Cerebellar cortex (tissue), 1 donor: ENCODE measurements at regions not wholly inside any gene's neighbourhood (a gene's known extent, or its start where the extent isn't known, plus 50 kb on each side); places are given as distances from the start of the nearest gene placed in this dataset.

Source experiments
- DNase-seq: peaks from one replicate; pipeline ENCODE4 v3.0.0-alpha.2; 2015; ENCODE audit warnings: low spot score

DNA sequence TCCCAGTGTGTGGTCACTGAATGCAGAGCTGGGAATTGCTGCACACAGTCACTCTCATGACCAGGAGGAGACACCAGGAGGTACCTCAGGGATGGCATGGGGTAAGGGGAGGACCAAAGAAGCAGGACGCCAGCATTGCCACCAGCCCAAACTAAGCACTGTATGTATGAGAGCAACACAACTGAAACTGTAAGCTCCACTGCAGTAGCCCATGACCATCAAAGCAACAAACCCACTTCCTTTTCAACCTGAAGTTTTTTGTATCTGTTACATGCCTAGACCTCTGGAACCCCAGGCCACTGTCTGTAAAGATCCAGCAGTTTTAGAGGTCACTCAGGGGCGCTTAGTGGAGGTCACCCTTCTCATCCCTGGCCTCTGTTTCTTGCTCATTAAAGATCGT is 164.3 kb downstream of the SETD4 start:
- DNase-seq = no peak

DNA sequence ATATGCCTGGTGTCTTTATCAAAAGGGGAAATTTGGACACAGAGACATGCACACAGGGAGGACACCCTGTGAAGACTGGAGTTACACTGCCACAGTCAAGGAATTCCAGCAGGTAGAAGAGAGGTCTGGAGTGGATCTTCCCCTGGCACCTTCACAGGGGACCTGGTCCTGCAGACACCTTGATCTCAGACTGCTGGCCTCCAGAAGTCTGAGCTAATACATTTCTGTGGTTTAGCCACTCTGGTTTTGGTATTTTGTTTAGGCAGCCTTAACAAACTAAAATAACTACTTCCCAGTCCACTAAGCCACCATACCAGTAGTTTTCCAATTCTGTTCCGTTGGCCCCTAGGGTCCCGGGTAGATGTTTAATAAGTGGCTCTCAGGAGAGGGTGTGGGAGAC is 164.7 kb downstream of the SETD4 start:
- no peak for DNase-seq

DNA sequence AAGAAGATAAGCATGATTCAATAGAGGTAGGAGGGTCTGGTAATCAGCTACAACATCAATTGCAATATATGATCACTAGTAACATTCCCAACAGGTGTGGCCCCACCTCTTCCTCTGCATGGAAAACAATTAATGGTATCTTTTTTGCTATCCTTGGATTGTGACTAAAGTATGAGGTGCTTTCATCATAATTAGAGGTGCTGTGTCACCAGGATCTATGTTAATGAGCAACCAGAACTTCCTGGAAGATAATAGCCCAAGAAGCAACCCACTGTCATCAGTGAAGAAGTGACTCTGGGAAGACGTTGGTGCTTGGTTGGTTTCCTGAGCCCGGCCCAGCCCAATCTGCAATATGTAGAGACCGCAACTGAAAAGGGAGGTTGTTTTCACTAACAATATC is 167.2 kb downstream of the SETD4 start:
- no peak for DNase-seq

DNA sequence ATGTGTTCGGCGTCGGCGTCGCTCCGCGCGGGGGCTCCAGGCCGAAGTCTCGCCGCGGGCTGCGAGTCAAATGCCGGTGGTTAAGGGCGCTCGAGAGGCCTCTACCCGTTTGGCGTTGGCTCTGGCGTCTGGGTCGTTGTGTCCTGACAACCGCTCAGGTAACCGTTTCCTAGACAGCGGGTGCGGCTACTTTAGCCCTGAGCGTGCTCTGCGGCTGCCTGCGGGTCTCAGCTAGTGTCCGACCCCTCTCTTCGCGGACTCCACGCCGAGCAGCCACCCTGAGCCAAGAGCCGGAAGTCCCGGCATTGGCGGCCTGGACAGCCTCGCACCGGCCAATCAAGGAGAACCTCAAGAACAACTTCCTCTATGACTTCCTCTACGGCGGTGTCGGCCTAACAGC is 173.4 kb downstream of the SETD4 start:
- no peak for DNase-seq

DNA sequence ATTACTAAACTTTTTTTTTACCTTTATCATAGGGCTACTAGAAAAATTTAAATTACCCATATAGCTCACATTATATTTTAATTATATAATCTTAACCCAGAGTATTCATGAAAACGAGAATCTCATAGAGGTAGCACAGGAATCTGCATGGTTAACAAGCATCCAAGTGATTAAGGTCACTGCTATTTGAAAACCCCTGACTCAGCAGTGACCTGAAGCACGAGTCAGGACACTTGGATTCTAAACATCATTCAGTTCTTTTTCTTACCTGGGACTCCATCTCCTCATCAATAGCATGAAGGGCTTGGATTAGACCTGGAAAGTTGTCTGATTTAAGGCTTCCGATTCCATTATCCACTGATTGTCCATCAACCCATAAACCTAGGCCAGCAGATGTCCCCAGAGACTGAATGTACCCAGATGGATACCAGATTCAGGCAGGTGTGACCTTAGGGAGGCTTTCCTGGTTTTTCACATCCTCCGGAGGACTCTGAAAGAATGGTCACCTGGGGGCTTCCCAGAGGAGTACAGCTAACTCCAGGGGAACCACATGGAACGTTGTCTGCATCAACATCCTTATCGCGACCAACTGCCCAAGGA is 174.3 kb downstream of the SETD4 start:
- no peak for DNase-seq

DNA sequence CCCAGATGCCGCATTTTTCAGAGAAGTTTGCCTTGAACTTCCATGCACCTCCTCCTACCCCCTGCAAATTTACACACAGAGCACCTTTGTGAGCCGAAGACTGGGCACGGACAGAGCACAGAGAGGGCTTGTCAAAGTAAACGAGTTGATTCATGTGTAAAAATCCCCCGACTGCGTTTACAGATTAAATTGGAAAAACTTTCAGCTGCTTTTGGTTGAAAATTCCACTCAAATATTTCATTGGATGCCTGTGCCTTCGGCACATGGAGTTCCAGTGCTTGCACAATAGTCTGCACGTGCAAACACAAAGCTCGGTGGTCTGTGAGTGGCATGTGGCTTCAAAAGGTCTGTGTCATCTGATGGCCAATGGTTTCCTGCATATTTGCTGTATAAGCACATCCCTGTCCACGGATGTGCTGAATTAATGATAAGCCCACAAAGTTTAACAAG is 177.5 kb downstream of the SETD4 start:
- DNase-seq = no peak

DNA sequence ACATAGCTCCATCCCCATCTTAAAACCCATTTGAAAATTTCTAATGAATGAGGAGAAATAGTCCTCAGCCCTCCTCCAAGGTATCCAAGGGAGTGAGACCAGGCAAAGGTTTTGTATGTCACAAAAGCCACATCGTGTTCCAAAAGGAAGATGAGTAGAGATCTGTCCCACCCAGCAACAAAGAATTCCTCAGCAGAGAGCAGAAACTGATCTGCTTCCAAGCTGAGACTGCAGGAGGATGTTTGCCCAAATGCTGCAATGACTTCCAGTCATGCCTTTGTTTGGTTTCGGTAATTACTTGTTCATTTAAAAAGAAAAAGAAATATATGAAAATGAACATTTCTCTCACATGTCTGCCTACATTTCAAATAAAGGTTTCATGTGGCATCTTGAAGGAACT is 186.9 kb downstream of the SETD4 start:
- no peak for DNase-seq

DNA sequence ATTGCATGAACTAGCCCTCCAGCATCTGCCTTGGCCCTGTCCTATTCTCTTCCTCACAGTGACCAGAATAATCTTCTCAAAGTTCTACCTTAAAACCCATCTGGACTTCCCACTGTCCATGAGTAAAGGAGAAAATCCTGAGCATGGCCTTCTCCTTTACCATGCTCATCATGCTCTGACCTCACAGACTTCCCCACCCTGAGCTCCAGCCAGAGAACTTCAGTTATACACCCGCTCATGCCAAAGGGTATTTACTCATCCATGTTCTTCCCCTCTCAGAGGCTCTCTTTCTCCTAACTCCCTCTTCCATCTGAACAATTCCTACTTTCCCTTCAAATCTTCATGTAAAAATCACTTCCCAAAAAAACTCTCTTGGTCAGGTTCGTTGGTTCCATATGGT is 188.4 kb downstream of the SETD4 start:
- DNase-seq = no peak

DNA sequence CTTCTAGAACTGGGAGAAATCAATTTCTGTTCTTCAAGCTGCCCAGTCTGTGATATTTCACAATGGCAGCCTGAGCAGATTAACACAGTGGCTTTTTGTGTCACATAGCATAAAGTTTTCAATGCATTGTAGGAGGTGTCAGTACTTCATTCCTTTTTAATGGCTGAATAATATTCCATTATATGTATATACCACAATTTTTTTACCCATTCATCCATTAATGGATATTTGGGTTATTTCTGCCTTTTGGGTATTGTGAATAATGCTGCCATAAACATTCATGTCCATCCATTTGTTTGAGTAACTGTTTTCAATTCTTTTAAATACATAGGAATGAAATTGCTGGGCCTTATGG is 191.5 kb downstream of the SETD4 start:
- DNase-seq = no peak

DNA sequence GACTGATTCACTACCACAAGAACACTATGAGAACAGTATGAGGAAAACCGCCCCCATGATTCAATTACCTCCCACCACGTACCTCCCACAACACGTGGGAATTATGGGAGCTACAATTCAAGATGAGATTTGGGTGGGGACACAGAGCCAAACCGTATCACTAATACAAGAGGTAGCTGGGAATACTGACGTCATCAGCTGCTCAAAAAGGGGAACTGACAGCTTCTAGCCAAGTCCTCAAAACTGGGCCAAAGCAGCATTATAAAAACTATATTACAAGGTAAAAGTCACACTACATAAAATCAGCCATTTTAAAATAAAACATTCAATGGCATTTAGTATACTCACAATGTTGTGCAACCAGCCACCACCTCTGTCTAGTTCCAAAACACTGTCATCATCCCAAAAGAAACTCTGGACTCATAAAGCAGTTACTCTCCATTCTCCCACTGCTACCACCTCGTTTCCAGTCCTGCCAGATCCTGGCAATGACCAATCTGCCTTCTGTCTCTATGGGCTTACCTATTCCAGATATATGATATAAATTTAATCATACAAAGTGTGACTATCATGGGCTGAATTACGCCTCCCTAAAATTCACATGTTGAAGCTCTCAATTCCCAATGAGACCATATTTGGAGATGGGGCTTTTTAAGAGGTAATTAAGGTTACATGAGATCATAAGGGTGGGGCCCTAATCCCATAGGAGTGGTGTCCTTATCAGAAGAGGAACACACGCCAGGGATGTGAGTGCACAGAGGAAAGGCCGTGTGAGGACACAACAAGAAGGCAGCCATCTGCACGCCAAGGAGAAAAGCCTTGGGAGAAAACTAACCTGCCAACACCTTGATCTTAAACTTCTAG is 192.1 kb downstream of the SETD4 start:
- DNase-seq = no peak

DNA sequence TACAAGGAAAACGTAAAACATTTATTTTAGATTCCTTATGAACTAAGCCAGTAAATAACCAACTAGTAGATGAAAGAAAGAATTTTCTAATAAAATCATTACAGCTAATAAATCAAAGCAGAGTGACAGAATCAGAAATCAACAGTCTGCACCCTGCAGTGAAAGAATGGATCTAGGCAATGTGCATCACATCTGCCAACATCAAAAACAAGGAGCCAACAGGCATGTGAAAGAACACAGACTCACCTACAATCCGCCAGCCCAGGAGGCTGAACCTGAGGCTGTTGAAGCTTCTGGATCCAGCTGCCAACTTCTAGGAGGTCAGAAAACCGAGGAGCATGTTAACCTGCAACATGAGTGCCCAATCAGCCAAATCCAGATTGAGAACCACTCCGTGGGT is 196.3 kb downstream of the SETD4 start:
- DNase-seq = no peak

DNA sequence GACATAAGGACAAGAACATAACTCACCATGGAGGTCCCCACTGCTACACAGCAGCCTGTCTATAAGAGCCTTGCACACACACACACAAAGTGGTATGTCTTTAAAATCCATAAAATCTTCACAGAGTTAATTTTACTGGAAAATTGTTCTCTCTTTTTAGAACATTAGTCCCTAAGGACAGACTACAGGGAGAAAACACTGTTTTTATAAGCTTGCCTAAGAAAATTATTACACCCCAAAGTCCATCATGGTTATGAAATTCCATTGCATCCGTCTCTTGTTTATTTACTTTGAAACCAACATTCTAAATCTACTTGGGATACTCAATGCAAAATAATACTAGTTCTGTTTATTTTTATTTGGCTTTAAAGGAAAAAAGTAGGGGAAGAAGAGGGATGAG is 197.4 kb downstream of the SETD4 start:
- DNase-seq = no peak

DNA sequence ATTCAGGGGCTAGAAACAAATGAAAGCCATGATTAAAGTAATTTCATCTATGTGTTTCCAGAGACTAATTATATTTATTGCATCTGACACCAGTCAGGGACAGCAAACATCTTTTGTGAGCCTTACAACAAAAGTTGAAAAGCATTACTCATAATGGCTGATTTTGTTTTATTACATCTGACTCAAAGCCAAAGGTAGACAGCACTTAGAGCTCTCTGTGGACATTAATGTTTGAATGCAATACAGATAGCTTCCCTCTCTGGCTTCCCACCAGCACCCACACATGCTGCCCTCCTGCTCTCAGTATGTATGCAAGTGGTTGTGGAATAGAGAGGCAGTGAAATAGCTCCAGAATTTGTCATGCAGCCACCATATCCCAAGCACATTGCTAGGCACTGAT is 198.7 kb downstream of the SETD4 start:
- DNase-seq = no peak

DNA sequence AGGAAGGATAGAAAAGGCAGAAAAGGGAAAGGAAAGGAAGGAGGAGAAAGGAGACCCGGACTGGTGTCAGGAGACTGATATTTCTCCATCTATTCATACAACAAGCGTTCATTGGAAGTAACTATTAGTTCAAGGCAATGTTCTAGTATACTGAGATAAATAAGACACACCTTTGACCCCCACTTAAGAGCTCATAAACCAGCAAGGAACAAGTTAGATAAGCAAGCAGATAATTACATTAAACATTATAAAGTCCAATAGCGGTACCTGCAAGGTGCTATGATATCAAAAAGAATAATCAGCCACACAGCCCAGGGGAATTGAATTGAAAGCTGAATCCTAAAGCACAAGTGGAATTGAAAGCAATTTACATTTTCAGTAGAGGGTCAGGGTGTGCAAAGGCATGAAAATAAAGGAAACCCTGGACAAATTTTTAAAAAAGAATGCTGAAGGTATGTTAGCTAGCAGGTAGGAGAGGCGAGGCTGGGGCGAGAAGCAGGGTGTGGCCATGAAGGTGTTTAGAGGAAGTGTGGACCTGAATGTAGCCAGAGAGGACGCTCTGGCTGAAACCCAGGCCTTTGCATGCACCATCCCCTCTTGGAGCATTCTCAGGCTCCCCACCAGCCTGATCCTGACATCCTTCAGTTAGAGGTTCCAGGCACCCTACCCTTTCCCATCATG is 200.0 kb downstream of the SETD4 start:
- no peak for DNase-seq

DNA sequence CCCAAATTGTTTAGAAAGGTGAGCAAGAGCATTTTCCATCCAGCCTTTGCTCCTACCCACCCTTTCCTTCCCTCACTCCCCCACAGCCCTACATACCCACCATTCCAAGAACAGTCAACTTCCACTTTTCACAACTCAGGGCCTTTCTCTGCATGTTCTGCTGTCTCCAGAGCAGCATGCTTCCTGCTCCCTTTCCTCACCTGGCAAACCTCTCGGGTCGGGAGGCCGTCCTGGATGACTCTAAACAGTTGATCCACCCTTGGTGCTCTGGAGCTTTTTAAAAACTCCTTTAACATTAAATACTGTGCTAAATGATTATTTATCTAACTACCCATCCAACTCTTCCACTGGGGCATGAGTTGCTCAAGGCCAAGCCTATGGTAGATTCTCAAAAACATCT is 200.6 kb downstream of the SETD4 start:
- no peak for DNase-seq

DNA sequence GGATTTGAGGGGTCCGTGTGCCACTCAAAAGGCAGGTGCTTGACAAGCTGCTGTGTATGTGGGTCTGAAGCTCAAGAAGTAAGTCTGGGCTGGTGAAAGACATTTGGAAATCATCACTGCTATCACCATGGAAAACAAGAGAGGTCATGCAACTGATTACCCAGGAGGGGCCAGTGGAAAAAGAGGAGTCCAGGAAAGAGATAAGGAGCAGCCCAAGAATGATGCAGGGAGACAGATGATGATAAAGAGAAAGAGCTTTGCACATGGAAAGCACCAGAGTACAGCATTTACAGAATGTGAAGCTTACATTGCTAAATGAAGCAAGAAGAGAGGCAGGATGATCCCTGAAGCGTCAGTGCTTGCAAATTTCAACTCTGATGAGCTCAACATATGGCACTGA is 203.2 kb downstream of the SETD4 start:
- DNase-seq = no peak

DNA sequence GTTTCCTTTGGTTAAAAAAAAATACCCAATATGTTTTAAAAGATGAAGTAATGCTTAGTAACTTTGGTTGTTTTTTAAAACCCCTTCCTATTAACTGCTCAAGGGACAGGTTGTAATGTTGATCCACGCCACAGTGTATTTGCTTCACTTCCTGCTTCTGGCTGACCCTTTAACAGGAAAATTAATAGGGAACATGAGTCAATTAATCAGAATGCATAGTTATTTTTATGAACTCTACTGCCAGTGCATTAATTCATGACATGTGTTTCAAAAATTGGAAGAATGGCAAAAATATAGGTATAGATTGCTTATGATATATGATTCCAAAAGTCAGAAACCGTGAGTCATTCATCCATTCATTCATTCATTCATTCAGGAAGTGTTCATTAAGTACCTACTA is 204.8 kb downstream of the SETD4 start:
- DNase-seq = no peak

DNA sequence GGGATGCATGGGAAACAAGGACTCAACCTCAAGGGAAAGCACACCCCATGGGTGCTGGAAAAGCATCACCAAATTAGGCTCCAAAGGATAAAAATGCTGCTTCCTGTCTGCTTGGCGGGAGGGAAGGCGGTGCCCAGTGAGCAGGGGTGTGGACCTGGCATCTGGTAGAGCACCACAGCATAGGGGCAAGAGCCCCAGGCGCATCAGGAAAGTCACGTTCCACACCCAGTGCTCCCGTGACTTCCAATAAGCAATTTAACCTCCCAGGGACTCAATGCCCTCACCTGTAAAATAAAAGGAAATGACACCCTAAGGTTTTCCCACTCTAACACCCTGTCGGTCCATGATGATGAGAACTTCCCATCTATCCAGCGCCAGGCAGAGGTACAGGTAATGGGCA is 206.0 kb downstream of the SETD4 start:
- no peak for DNase-seq

DNA sequence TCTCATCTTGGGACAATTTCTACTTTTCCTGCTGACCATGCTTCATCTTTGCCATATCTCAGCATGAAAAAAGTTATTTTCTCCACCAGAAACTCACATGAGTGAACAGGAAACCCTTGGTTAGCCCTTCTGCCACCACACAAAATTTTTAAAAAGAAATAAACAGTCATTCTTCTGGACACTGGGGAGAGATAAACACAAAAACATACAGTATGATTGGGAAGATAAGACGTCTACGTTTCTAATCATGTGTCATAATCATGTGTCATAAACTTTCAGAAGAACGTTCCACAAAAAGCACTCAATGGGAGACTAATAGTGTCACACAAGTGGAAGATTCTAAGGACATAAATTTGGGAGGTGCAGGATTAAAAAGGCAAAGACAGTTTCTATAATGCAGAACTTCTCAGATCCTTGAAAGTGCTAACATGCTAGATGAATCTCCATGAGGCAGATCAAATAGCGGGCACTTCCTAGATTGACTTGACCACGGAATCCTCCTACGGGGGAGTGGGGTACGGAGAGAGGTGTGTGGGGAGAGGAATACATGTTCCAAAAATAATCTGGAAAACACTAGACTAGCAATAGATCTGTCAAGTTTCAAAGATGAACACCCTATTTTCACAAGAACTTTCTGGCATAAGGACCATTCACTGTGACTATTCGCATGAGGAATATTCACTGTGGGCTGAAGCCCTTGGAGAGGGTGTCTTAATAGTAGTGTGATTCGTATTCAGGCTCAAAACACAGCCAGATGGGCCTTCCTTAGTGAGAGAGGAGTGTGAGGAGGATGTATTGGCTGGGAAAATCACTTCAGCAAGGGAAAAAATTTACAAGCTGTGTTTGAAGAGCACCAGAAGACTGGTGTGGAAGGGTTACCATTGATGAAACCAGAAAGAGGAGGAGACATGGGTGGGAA is 206.7 kb downstream of the SETD4 start:
- DNase-seq = no peak

DNA sequence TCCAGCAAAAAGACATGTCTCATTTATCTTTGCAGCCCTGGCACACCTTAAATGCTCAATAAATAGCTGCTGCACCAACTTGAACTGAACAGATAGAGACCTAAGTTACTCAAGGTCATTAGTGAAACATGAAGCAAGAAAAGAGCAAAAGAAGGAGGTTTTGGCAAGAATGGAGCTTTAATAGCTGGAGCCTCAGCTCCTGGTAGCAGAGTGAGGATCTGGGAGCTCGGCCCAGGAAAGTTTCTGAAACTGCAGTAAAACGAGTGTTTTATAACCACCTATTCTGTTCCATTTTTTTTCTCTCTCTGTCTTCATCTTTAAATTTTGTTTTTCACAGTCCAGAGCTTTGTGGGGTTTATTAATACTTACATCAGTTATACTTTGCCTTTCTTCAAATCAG is 207.5 kb downstream of the SETD4 start:
- no peak for DNase-seq

DNA sequence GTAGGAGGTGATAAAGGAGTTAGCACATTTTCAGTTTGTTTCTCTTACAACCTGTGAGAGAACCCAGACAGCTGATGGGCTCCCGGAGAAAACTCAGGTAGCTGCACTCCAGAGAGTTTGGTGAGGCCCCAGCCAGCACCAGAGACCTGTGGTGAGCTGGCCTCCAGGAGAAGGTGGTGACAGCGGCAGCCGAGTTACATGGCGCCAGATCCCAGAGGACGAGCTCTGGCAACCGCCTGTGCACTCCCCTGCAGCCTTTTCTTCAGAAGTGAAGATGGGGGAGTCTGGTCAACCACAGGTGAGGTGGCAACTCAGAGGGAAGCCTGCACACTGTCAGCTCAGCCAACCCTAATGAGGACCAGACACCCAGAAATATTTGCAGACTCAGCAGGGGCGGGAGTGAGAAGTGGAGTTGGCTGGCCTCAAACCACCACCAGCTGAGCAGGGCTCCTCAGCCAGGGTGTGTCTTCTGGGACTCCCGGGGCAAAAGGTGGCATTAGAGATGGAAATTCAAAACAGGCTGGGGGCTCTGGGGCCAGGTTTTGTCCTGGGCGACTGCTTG is 209.7 kb downstream of the SETD4 start:
- no peak for DNase-seq

DNA sequence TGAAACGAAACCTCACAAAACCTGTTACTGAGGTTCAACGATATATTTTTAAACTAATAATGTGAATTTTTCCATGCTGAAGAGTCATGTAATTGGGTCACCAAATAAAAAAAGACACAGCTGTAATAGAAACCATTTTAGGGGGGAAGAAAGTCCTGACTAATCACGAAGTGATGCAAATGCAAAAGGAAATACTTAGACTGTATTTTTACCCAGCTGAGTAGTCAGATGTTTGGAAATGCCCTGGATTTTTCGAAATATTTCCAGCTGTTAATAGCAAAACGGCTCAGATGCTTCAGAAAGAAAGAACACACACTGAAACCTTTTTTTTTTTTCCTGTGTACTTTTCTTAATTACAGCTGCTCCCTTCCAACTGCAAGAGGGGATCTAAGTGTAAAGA is 210.3 kb downstream of the SETD4 start:
- no peak for DNase-seq
